Erythroblast (primary cell): ENCODE measurements at regions not wholly inside any gene's neighbourhood (a gene's known extent, or its start where the extent isn't known, plus 50 kb on each side); places are given as distances from the start of the nearest gene placed in this dataset.

Experiments used
- GATA1 ChIP-seq: IDR thresholded peaks from 2 replicates; pipeline ENCODE4 v1.6.1; 2011; ENCODE audit warnings: low read depth, mild to moderate bottlenecking, control low read depth, low read length, moderate library complexity
- POLR2A ChIP-seq: IDR thresholded peaks from 2 replicates; pipeline ENCODE4 v1.6.1; 2011; ENCODE audit warnings: mild to moderate bottlenecking, low read length

- no peak for TF ChIP-seq POLR2A
- no peak for TF ChIP-seq GATA1
These were observed 197.9 kb upstream of the BDNF start for GRCh38 chr11:27898166-27898565.
